Thoracic aorta (tissue), 2 donors: ENCODE measurements at regions not wholly inside any gene's neighbourhood (a gene's known extent, or its start where the extent isn't known, plus 50 kb on each side); places are given as distances from the start of the nearest gene placed in this dataset.

Experiments
- ATAC-seq: fragments of 150-250 bp; one replicate; pipeline ENCODE4 v1.8.0; 2017; ENCODE audit warnings: low read depth; ENCODE audit not compliant: insufficient number of reproducible peaks, low FRiP score
- DNase-seq: peaks from one replicate; pipeline ENCODE4 v3.0.0-alpha.2; 2020; ENCODE audit warnings: low spot score
- H3K27ac ChIP-seq, 2 donors: fragments of 200-600 bp; sonication (generic); 1 replicate in 1 of 2; 2 replicates in 1 of 2; pipeline ENCODE4 v1.5.1; 2016; ENCODE audit warnings: mild to moderate bottlenecking in 2 of 2, moderate library complexity in 2 of 2
- H3K27me3 ChIP-seq: fragments of 200-600 bp; sonication (generic); replicated peaks from 2 replicates; pipeline ENCODE4 v1.6.0; 2016; ENCODE audit warnings: mild to moderate bottlenecking; ENCODE audit not compliant: insufficient read depth
- H3K36me3 ChIP-seq: fragments of 200-600 bp; sonication (generic); one replicate; pipeline ENCODE4 v1.5.1; 2016
- H3K4me1 ChIP-seq, 2 donors: fragments of 200-600 bp; sonication (generic); 1 replicate in 1 of 2; 2 replicates in 1 of 2; pipeline versions ENCODE4 v1.5.1 to v1.6.0; 2016; ENCODE audit warnings: low read depth in 2 of 2, mild to moderate bottlenecking in 1 of 2; ENCODE audit not compliant: control insufficient read depth in 1 of 2
- H3K4me3 ChIP-seq: fragments of 200-600 bp; sonication (generic); 2 replicates; pipeline ENCODE4 v1.5.1; 2016; ENCODE audit warnings: mild to moderate bottlenecking
- H3K9me3 ChIP-seq: fragments of 200-600 bp; sonication (generic); 2 replicates; pipeline ENCODE4 v1.5.1; 2016
- TF ChIP-seq, protein P1 (sequence below): fragments of 200-600 bp; sonication (generic); IDR thresholded peaks from one replicate; pipeline ENCODE4 v1.5.1; 2019; ENCODE audit warnings: antibody characterized with exemption

DNA sequence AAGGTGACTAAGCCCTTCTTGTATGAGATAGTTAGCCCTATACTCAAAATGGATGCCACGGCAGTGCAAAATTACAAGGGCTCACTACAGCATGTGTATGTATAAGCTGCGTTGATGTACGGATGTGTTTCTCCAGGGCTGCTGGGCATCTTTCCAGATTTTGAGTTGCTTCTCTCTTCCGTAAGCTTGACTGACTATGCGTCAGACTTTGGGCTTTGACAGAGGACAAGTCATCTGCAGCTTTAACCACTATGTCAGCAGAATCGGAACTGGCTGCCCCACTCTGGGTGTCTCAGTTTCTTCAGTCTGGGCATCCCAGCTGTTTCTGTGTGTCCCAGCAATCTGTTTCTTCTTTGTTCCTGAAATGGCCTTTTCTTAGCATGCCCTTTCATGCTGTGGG is 241.6 kb downstream of the BTBD3 start:
- Histone ChIP-seq H3K9me3 (no peaks in the 10 kb centered on the region), H3K4me3 (no peak overlapping the region), H3K4me1 (no peaks in the 10 kb centered on the region), H3K36me3 (no peaks in the 10 kb centered on the region), H3K27ac (no peak overlapping the region), H3K27me3 (no peaks in the 10 kb centered on the region)
- no peak for ATAC-seq
- no peak for DNase-seq
- TF ChIP-seq, protein P1, sequence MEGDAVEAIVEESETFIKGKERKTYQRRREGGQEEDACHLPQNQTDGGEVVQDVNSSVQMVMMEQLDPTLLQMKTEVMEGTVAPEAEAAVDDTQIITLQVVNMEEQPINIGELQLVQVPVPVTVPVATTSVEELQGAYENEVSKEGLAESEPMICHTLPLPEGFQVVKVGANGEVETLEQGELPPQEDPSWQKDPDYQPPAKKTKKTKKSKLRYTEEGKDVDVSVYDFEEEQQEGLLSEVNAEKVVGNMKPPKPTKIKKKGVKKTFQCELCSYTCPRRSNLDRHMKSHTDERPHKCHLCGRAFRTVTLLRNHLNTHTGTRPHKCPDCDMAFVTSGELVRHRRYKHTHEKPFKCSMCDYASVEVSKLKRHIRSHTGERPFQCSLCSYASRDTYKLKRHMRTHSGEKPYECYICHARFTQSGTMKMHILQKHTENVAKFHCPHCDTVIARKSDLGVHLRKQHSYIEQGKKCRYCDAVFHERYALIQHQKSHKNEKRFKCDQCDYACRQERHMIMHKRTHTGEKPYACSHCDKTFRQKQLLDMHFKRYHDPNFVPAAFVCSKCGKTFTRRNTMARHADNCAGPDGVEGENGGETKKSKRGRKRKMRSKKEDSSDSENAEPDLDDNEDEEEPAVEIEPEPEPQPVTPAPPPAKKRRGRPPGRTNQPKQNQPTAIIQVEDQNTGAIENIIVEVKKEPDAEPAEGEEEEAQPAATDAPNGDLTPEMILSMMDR, result no peak

- Histone ChIP-seq H3K36me3 (no peaks in the 10 kb centered on the region), H3K4me1 (no peaks in the 10 kb centered on the region), H3K9me3 (no peaks in the 10 kb centered on the region), H3K27me3 (no peaks in the 10 kb centered on the region), H3K4me3 (no peak overlapping the region), H3K27ac (no peak overlapping the region)
- ATAC-seq (no peak), DNase-seq (no peak)
- TF ChIP-seq, protein P1, result no peak
These were observed 244.0 kb downstream of the BTBD3 start for GRCh38 chr20:12161734-12162133.

GRCh38 chr20:12166053-12166717 is 248.5 kb downstream of the BTBD3 start:
- TF ChIP-seq, protein P1, result no peak
- Histone ChIP-seq H3K36me3 (no peaks in the 10 kb centered on the region), H3K27me3 (no peaks in the 10 kb centered on the region), H3K27ac (no peak overlapping the region), H3K4me1 (no peaks in the 10 kb centered on the region), H3K4me3 (no peak overlapping the region), H3K9me3 (peaks cover 6% of the 10 kb centered on the region)
- DNase-seq, result no peak
- ATAC-seq, result no peak

- H3K4me1 ChIP-seq, result no peaks in the 10 kb centered on the region
- H3K36me3 ChIP-seq, result no peaks in the 10 kb centered on the region
- no peak for ATAC-seq
- H3K4me3 ChIP-seq, result no peak overlapping the region
- DNase-seq, result no peak
- TF ChIP-seq, protein P1, result no peak
- no peaks in the 10 kb centered on the region for H3K27me3 ChIP-seq
- no peak overlapping the region for H3K27ac ChIP-seq
- peaks cover 6% of the 10 kb centered on the region for H3K9me3 ChIP-seq
These were observed 252.7 kb downstream of the BTBD3 start for GRCh38 chr20:12170406-12170805.

DNA sequence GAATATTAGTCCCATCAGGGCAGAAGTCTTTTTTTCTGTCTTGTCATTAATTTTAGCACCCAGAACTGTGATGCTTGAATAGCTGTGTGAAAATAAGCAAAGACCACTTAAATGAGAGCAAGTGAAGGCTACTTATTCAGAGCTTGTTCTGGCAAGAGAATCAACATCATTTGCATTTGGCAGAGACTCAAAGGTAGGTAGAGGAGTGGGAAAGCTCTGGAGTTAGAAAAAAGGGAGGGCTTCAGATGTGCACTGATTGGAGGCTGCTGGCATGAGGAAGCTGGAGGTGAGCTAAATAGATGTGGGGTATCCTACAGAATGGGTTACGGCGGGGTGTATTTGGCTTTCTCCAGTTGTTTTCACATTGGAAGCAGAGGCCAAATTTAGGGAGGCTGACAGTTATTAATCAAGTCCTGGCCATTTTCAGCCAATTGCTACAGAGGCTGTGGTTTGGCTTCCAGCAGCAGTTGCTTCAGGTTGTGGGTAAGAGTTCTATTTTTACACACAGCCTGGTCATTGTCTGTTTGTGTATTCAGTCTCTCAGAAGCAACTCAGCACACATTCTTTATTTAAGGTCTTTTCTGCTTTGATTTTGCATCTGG is 254.3 kb downstream of the BTBD3 start:
- no peaks in the 10 kb centered on the region for H3K36me3 ChIP-seq
- no peaks in the 10 kb centered on the region for H3K27me3 ChIP-seq
- no peaks in the 10 kb centered on the region for H3K4me1 ChIP-seq
- DNase-seq, result no peak
- no peak overlapping the region for H3K27ac ChIP-seq
- TF ChIP-seq, protein P1, result no peak
- ATAC-seq, result no peak
- H3K9me3 ChIP-seq, result peaks cover 6% of the 10 kb centered on the region
- H3K4me3 ChIP-seq, result no peak overlapping the region
